Astrocyte (in vitro differentiated cells and primary cell): ENCODE measurements at regions not wholly inside any gene's neighbourhood (a gene's known extent, or its start where the extent isn't known, plus 50 kb on each side); places are given as distances from the start of the nearest gene placed in this dataset.

ENCODE experiments used
- EZH2 ChIP-seq: IDR thresholded peaks from 2 replicates; pipeline ENCODE4 v1.6.1; 2012; ENCODE audit warnings: mild to moderate bottlenecking, low read length, inconsistent platforms; ENCODE audit not compliant: insufficient read depth
- TF ChIP-seq, protein P1 (sequence below): IDR thresholded peaks from 2 replicates; pipeline ENCODE4 v1.5.1; 2011; ENCODE audit warnings: low read depth, mild to moderate bottlenecking, inconsistent platforms, low read length, moderate library complexity; ENCODE audit not compliant: insufficient read depth

DNA sequence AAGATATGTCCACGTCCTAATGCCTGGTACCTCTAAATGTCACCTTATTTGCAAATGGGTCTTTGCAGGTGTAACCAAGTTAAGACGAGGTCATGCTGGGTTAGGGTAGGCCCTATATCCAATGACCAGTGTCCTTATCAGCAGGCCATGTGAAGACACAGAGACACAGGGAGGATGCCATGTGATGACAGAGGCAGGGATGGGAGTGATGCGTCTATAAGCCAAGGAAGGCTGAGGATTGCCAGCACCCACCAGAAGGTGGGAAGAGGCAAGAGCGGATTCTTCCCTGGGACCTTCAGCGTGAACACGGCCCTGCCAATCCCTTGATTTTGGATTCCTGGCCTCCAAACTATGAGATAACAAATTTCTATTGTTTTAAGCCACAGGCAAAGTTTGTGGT is 123.4 kb upstream of the CXCL14 start:
- TF ChIP-seq, protein P1, sequence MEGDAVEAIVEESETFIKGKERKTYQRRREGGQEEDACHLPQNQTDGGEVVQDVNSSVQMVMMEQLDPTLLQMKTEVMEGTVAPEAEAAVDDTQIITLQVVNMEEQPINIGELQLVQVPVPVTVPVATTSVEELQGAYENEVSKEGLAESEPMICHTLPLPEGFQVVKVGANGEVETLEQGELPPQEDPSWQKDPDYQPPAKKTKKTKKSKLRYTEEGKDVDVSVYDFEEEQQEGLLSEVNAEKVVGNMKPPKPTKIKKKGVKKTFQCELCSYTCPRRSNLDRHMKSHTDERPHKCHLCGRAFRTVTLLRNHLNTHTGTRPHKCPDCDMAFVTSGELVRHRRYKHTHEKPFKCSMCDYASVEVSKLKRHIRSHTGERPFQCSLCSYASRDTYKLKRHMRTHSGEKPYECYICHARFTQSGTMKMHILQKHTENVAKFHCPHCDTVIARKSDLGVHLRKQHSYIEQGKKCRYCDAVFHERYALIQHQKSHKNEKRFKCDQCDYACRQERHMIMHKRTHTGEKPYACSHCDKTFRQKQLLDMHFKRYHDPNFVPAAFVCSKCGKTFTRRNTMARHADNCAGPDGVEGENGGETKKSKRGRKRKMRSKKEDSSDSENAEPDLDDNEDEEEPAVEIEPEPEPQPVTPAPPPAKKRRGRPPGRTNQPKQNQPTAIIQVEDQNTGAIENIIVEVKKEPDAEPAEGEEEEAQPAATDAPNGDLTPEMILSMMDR = no peak
- TF ChIP-seq EZH2 = no peak
